ENCODE measurements at regions not wholly inside any gene's neighbourhood (a gene's known extent, or its start where the extent isn't known, plus 50 kb on each side); places are given as distances from the start of the nearest gene placed in this dataset.
A peak's percentile ranks its signal among the peaks of the same experiment; 100 is the strongest.
"Not testable (repeated sequence)": the region's sequence is repeated elsewhere in the genome, so short reads cannot be mapped to it uniquely, and the experiment has no call there.

DNA sequence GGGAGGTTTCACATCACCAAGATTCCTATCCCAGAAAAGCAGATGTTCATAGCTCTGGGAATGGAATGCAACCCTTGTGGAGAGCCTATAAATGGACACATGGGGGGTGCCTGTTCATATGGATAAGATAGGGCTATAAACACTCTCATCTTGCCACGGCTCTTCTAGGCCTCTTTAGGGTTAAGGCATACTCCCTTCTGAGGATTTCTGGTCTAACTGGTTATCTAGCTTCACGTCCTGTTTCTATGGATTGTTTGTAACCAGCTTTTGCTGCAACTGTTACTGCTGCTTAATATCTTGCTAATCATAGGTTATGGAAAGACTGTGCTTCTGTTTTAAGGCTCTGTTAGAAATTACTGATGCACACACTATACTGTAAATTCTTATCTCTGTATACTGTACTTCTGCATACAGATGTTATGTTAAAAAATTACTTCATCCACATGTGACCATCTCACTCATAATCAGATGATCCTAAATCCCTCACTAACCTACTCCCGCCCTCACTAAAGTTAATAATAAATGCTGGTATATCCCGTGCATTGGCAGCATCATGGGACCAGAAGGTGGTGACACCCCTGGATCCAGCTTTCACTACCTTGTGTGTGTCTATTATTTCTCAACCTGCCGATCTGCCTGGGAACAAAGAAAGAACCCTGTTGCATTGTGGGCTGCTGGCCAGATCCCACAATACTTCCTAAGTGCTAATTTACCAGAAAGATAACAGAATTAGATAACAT, 68.7 kb downstream of the PRKAB2 start:
- not testable (repeated sequence) for DNase-seq (ENCODE audit: low spot score)

DNA sequence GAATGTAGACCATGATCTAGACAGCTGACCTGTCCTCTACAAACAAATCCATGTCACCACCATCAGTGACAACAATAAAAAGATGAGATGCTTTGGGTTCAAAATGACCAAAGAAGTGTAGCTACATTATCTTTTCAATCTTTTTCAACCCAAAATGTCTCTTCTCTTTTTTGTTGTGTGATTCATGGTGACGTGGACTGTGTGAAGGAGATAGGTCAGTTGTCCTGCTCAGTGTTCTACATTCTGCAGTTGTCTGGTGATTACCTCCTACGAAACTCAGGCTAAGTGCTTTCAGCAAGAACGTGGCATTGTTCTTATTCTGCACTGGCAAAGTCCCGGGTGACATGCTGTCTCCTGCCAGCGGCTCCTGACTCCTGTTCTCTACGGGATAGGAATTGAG, 73.1 kb downstream of the PRKAB2 start:
- no peak for DNase-seq (ENCODE audit: low spot score)

DNA sequence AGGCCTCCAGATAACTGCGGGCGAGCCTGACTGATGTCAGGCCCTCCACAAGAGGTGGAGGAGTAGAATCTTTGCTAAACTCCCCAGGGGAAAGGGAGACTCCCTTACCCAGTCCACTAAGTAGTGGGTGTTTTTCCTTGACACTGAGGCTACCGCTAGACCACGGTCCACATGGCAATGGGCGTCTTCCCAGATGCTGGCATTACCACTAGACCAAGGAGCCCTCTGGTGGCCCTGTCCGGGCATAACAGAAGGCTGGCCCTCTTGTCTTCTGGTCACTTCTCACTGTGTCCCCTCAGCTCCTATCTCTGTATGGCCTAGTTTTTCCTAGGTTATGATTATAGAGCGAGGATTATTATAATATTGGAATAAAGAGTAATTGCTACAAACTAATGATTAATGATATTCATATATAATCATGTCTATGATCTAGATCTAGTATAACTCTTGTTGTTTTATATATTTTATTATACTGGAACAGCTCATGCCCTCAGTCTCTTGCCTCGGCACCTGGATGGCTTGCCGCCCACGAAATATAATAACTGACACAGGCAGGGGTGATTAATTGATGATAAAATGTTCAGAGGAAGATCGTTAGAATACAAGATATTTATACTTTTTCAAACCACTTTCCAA, 73.8 kb downstream of the PRKAB2 start:
- not testable (repeated sequence) for DNase-seq (ENCODE audit: low spot score)

DNA sequence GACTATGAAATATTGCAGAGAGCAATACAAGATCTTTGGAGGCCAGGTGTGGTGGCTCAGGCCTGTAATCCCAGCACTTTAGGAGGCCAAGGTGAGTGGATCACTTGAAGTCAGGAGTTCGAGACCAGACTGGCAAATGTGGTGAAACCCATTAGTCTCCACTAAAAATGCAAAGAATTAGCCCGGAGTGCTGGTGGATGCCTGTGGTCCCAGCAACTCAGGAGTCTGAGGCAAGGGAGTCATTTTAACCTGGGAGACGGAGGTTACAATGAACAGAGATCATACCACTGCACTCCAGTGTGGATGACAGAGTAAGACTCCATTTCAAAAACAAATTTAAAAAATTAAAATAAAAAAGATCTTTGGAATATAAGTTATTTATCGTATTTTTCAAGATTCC, 76.6 kb downstream of the PRKAB2 start:
- DNase-seq (ENCODE audit: low spot score) = no peak

DNA sequence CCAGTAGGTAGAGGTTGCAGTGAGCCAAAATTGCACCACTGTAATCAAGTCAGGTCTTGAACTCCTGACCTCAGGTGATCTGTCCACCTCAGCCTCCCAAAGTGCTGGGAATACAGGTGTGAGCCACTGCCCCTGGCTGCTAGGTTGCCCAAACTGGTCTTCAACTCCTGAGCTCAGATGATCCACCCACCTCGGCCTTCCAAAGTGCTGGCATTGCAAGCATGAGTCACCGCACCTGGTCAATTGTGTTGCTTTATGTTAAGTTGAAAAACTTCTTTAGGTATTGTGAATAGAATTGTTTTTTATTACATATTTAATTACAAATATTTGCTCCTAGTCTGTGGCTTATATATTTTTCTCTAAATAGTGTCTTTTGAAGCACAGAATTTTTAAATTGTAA, 80.5 kb downstream of the PRKAB2 start:
- no peak for DNase-seq (ENCODE audit: low spot score)

DNA sequence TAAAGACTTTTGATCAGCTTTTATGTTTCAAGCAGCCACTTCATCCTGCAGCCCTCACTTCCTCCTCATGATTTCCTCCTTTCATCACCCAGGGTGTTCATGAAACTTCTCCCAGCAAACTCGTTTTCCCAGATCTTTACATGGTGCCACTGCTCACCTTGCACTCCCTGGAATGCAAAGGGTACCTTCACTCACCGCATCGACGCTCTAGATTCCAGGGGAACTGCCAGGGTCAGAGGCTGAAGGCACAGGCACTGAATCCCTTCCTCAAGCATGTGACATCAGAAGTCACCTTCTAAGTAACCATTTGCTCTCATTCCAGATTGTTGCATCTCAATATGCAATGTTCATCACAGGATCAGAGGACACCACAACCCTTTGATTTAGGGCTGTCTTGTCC, 82.8 kb downstream of the PRKAB2 start:
- DNase-seq (ENCODE audit: low spot score) = no peak

DNA sequence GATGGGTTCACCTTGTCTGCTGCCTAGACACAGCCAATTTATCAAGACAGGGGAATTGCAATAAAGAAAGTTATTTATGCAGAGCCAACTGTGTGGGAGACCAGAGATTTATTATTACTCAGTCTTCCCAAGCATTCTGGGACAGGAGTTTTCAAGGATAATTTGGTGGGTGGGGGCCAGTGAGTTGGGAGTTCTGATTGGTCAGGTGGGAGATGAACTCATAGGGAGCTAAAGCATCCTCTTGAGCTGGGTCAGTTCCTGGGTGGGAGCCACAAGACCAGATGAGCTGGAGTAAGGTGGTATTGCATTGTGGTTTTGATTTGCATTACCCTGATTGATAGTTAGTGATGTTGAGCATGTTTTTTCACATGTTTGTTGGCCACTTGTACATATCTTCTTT, 86.1 kb downstream of the PRKAB2 start:
- no peak for DNase-seq (ENCODE audit: low spot score)

DNA sequence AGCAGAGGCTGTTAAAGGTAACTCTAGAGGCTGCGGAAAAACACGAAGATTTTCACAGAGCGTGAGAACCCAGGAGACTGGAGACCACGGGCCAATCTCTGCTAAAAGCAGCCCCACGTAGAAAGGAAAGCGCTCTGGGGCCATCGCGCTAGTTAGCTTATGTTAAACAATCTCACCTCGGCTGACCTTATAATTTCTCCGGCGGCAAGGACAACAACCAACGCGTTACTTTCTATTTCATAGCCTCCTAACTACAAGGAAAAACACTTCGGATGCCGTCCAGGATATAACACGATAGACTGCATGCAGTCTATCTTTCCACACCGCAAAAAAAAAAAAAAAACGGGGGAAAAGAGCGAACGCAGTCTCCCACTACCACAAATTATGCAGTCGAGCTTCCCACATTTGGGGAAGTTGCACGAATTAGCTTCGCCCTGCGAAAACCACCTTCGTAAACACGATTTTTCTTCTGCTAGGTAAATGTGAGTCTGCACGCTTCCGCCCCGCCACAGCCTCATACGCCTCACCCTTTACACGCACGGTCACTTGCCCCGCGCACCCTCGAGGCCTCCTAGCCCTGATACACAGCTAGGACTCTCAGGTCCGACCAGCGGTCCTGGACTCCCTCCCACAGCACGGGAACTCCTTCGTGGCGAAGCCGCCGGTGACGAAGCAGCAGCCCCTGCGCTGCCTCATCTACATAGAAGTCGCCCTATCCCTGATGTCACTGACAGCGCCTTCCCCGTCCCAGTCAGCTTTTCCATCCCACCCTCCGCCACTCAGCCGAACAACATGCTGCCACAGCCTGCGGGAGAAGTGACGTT, 87.8 kb downstream of the PRKAB2 start:
- peak; percentile 78 for DNase-seq (ENCODE audit: low spot score)

DNA sequence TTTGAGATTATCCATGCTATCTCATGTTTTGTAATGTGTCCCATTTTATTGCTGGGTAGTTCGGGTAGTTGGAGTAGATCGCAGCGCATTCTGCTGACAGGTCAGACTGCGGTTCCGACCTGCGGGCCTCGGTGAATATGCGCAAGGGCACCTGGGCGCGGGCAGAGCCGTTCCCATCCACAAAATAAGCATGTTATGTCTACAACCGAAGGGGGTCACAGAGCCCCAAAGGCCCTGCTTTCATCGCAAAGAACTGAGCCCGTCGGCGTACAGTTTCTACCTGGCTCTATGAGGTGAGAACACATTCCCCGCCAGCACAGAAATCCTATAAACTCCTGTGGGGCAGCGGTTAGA, 88.4 kb downstream of the PRKAB2 start:
- DNase-seq (ENCODE audit: low spot score) = no peak

DNA sequence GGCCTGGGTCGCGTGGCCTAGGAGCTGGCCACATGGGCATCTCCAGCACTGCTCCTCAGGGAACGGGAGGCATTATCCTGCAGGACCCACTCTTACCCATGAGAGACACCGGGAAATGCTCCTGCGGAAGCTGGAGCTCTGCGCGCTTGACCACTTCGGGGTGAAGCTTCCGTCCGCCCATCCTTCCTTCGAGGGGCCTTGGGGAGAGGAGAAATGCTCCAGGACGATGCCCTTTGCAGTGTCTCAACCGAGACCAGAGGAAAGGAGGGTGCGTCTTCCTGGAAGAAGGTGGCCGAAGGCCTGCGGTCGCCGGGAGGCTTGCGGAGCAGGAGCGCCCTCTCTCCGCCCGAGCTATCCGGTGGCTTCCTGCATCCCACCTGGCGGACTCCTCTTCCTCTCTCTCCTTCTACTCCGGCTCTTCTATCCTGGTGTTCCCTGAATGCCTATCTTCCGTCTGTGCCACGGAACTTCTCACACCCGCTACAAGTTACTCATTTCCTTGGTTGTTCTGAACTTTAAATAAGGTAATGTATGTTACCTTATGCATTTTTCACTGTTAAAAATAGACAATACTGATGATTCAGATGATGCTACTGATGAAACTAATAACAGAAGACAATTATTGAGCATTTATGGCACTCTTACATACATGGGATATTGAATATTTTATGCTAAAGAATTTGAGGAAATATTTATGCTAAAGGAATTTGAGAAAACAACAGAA, 91.4 kb downstream of the PRKAB2 start:
- no peak for DNase-seq (ENCODE audit: low spot score)

DNA sequence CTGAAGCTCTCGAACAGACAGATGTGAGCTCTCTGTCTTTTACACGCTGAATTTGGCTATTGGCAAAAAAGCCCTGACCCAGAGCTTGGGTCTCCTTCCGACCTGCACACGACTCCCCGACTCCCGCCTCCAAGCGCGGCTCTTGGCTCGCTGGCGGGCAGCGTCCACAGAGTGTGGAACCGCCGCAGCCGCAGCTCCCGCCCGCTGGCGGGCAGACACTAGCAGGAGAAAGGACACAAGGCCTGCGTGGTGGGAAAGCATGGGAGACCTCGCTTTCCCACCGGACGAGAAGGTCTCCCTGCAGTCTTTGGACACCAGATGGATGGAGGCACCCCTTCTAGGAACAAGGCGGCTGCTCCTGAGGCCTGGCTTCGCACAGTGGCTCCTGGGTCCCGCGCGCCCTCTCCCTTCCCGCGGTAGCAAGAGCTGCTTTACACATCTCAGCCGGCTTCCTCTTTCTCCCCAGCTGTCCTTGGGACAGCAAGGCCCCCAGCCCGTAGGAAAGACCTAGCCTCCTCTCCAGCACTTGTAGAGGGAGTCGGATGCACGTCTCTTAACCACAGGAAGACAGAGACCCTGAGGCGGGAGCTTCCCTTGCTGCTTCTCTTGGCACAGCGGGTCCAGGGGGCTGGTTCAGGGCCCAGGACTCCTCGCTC, 92.1 kb downstream of the PRKAB2 start:
- DNase-seq (ENCODE audit: low spot score) = no peak

DNA sequence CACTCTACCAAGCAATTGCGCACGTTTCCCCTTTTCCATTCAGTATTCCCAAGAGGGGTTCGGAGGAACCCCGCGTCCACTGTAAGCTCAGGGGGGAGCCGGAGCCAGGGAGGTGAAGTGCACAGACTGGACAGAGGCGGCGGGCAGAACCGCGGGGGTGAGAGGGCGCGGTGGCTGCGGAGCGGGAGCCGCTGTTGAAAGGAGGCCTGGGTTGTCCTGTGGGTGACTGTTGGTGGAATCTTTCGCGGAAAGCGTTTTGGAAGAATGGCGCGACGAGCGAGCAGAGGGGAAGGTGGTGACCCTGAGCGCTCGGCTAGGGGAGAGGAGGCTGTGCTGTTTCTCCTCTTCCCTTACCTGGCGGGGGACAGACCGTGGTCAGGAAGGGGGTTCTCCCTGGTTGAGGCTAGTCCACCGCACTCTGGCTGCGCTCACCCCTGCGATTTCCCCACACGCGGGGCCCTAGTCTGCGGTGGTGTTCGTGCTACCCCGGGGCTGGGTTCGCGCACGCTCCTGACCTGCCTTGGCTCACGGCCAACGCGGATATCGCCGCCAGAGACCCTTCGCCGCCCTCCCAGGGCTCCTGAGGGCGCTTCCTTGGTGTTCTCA, 92.8 kb downstream of the PRKAB2 start:
- DNase-seq (ENCODE audit: low spot score) = no peak

DNA sequence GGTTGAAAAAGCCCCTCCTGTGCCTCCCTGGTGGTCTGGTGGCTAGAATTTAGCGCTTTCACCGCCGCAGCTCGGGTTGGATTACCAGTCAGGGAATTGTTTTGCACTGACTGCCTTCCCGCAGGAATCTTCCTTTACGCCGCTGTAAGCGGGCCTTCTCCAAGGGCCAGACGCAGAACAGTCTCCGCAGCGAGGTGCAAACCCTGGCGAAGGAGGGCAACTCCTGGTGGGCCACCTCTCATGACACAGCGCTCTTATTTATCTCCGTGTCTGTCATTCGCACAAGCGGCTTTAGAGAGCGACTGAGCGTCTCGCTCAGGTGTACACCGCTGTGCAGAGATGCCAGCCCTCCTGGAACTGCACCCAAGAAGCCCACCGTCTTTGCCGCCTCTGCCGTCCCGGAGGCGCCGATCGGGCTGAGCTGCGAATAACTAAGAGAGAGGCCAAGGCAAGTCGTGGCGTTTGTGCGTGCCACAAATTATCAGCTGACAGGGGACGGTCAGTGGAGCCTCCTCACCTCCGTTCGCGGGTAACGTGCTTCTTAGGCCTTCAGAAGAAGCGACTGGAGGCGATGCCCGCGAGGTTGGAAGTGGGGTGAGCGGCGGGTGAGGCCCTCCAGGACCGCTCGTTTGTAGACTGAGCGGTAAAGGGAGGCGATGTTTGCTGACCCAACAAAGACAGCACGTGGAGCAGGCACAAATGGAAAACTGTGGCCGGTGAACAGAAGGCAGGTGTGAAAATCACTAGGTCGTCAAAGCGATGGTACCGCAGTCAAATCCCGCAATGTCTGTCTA, 93.5 kb downstream of the PRKAB2 start:
- no peak for DNase-seq (ENCODE audit: low spot score)

DNA sequence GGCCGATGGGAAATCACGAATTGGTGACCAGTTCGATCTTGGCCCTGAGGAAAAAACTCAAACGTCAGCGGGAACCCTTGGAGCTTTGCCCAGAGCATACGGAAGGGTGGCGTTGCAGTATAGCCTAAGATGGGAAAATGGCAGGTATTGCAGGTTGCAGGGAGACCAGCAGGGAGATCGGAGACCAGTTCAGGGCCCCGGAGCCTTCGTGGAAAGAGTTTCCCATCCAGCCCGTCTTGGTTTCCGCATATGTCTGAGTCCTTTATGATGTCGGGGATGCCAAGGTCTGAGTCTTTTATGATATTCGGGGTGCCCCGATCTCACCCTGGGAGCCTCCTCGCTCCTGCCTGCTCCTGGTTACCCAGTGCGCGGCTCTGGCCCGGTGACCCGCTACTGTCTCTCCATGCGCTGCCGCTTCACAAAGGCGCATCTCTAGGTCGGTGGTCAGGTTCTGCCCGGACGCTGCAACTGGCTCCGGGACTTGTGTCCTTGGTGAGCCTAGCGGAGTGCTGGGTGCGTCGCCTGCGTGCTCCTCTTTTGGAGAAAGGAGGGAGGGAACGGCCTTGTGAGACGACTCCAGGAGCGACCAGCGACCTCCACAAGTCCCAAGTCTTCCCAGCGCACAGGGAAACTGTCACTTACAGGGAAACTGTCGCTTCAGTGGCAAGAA, 94.2 kb downstream of the PRKAB2 start:
- DNase-seq (ENCODE audit: low spot score) = no peak

DNA sequence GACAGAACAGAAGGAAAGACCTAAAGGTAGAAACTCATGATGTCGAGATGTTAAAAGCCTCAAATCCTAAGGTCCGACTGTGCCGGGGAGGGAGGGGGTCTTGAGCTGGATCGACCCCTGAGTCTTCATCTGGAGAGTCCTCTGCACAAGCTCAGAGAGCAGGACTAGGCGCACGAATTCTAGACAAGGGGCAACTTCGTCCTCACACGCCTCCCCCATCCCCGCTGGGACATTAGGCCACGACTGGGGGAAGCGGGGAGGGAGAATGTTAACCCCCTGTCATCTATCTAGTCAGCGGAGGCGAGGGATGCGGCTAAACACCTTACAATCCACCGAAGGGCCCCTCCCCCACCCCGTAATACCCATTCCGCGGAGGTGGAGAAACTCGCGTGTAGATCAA, 94.7 kb downstream of the PRKAB2 start:
- DNase-seq (ENCODE audit: low spot score) = no peak

DNA sequence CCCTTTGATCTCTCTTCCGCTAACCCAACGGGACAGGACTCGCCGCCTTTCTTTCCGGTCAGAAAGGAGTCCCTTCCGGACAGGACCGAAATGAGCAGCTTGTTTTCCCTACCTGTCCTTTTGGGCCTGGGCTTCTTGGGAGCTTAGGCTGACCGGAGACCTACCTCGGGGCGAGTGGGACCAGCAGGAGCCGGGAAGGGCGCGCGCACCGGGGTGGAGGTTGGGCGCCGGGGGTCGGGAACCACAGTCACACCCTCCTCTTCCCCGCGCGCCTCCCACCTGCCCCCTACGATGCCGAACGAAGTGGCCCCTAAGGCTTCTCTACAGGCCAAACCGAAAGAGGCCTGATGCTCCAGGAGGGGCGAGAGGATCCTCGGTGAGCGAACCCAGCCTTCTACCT, 95.2 kb downstream of the PRKAB2 start:
- no peak for DNase-seq (ENCODE audit: low spot score)

DNA sequence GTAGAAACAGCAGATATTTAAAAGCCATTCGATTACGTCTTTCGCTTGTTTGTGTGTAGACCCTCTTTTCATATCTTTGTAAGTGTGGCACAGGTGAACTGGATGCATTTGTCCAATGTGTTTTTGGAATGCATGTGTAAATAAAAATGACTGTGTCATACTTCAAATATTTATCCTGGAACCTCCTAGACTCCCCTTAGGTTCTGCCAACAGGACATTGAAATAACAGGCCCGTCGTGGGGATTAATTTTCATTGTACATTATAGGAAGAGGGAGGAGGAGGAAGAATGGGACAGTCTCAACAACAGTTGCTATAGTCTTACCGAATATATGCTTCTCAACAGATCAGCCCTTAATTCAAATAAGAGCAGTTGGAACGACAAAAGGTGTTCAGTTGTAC, 95.8 kb downstream of the PRKAB2 start:
- no peak for DNase-seq (ENCODE audit: low spot score)

DNA sequence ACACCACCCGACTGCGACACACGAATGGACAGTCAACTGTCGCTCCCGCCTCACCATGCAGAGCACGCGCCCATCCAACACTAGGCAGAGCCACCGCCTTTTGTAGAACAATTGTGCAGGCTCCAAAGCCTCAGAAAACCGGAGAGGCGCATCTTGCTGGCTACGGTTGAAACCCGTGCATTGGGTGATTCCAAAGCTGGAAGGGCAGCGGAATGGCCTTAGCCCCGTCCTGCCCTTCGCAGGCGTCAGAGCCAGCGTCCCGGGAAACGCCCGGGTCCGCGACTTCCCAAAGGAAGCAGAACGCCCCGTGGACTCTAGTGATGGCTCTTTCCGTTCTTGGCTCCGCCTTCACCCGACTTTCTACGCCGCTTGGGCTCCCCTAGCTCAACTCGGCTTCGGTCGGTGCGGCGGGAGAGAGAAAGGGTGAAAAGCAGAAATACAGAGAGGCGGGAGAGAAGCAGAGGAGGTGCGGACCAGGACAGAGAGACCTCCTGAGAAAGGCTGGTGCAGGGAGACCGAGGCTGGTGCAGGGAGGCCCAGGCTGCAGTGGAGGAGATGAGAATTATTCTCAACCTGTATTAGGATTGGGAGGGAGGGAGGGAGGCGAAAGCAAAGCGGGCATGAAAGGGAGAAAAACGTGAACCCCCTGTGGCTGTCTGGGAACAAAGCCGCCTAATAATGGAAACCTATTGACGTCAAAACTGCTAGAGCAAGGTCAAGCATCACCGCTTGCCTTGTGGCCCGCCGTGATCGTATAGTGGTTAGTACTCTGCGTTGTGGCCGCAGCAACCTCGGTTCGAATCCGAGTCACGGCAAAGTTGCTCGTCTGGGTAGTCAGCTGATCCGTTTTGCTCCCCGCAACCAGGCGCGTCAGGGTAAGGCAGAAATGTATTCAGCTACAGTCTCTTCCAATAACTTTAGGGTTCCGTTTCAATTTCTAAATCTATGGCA, 99.5 kb downstream of the PRKAB2 start:
- peak; percentile 41 for DNase-seq (ENCODE audit: low spot score)

DNA sequence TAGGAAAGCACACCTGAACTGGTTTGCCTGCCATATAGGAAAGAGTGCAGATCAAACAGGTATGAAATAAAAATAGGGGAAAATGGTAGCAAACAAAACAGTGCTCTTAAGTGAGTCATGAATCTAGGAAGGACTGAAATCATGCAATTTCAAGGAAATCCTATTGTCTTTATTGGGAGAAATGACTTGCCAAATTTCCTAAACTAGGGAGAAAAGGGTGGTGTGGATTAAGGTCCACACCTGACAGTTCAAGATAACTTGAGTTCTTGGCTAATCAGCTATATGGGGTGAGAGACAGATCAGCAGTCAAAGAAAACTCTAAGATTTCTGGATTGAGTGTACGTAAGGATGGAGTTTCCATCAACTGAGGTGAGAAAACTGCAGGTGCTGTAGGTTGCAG, 101.1 kb downstream of the PRKAB2 start:
- no peak for DNase-seq (ENCODE audit: low spot score)
